SJCRH30 (cell line): ENCODE measurements at regions not wholly inside any gene's neighbourhood (a gene's known extent, or its start where the extent isn't known, plus 50 kb on each side); places are given as distances from the start of the nearest gene placed in this dataset.

ENCODE experiments used
- DNase-seq, 2 experiments: peaks; one replicate each; pipeline ENCODE4 v3.0.0-alpha.2; 2015 to 2020
- H3K27ac ChIP-seq: fragments of 250-450 bp; sonication (Bioruptor Pico); 2 replicates; pipeline ENCODE4 v1.5.1; 2020; ENCODE audit warnings: mild to moderate bottlenecking, moderate library complexity
- H3K27me3 ChIP-seq: fragments of 250-450 bp; sonication (Bioruptor Pico); 2 replicates; pipeline ENCODE4 v1.5.1; 2020; ENCODE audit warnings: mild to moderate bottlenecking, moderate library complexity
- H3K36me3 ChIP-seq: fragments of 250-450 bp; sonication (Bioruptor Pico); 2 replicates; pipeline ENCODE4 v1.5.1; 2020; ENCODE audit warnings: mild to moderate bottlenecking, moderate library complexity
- H3K4me1 ChIP-seq: fragments of 250-450 bp; sonication (Bioruptor Pico); 2 replicates; pipeline ENCODE4 v1.5.1; 2020; ENCODE audit warnings: mild to moderate bottlenecking, moderate library complexity
- H3K4me3 ChIP-seq: fragments of 250-450 bp; sonication (Bioruptor Pico); 2 replicates; pipeline ENCODE4 v1.5.1; 2020; ENCODE audit warnings: mild to moderate bottlenecking, moderate library complexity
- H3K9me3 ChIP-seq: fragments of 250-450 bp; sonication (Bioruptor Pico); replicated peaks from 2 replicates; pipeline ENCODE4 v1.5.1; 2020; ENCODE audit warnings: mild to moderate bottlenecking, moderate library complexity

GRCh38 chr6:62466607-62467006 lies 180.6 kb upstream of the KHDRBS2 start:
- H3K4me1 ChIP-seq, result no peaks in the 10 kb centered on the region
- H3K9me3 ChIP-seq, result no peaks in the 10 kb centered on the region
- no peaks in the 10 kb centered on the region for H3K27me3 ChIP-seq
- no peak overlapping the region for H3K4me3 ChIP-seq
- no peak for DNase-seq
- H3K27ac ChIP-seq, result no peak overlapping the region
- H3K36me3 ChIP-seq, result no peaks in the 10 kb centered on the region

GRCh38 chr6:62465206-62465605 lies 179.2 kb upstream of the KHDRBS2 start:
- no peak for DNase-seq
- no peaks in the 10 kb centered on the region for H3K4me1 ChIP-seq
- H3K36me3 ChIP-seq, result no peaks in the 10 kb centered on the region
- H3K27me3 ChIP-seq, result no peaks in the 10 kb centered on the region
- no peak overlapping the region for H3K4me3 ChIP-seq
- no peak overlapping the region for H3K27ac ChIP-seq
- H3K9me3 ChIP-seq, result no peaks in the 10 kb centered on the region

GRCh38 chr6:62452586-62452985 lies 166.6 kb upstream of the KHDRBS2 start:
- no peak for DNase-seq
- Histone ChIP-seq H3K4me3 (no peak overlapping the region), H3K4me1 (no peaks in the 10 kb centered on the region), H3K27ac (no peak overlapping the region), H3K36me3 (no peaks in the 10 kb centered on the region), H3K27me3 (no peaks in the 10 kb centered on the region), H3K9me3 (no peaks in the 10 kb centered on the region)

GRCh38 chr6:62446647-62447316 lies 160.8 kb upstream of the KHDRBS2 start:
- H3K36me3 ChIP-seq, result no peaks in the 10 kb centered on the region
- no peak for DNase-seq
- H3K27me3 ChIP-seq, result no peaks in the 10 kb centered on the region
- no peaks in the 10 kb centered on the region for H3K9me3 ChIP-seq
- no peaks in the 10 kb centered on the region for H3K4me1 ChIP-seq
- H3K27ac ChIP-seq, result no peak overlapping the region
- H3K4me3 ChIP-seq, result no peak overlapping the region

- no peak for DNase-seq
- H3K9me3 ChIP-seq, result no peaks in the 10 kb centered on the region
- H3K4me1 ChIP-seq, result no peaks in the 10 kb centered on the region
Observed at GRCh38 chr6:62445521-62445920, 159.5 kb upstream of the KHDRBS2 start.

GRCh38 chr6:62441182-62441581 lies 155.2 kb upstream of the KHDRBS2 start:
- no peak overlapping the region for H3K4me3 ChIP-seq
- H3K4me1 ChIP-seq, result no peaks in the 10 kb centered on the region
- no peaks in the 10 kb centered on the region for H3K27me3 ChIP-seq
- no peaks in the 10 kb centered on the region for H3K9me3 ChIP-seq
- no peak for DNase-seq
- H3K36me3 ChIP-seq, result no peaks in the 10 kb centered on the region
- no peak overlapping the region for H3K27ac ChIP-seq

More at GRCh38 chr6:62445521-62445920, 159.5 kb upstream of the KHDRBS2 start:
- no peaks in the 10 kb centered on the region for H3K36me3 ChIP-seq
- no peak overlapping the region for H3K4me3 ChIP-seq
- no peak overlapping the region for H3K27ac ChIP-seq
- H3K27me3 ChIP-seq, result no peaks in the 10 kb centered on the region

GRCh38 chr6:62429781-62430180 lies 143.8 kb upstream of the KHDRBS2 start:
- H3K4me3 ChIP-seq, result no peak overlapping the region
- H3K27ac ChIP-seq, result no peak overlapping the region
- H3K4me1 ChIP-seq, result no peaks in the 10 kb centered on the region
- H3K36me3 ChIP-seq, result no peaks in the 10 kb centered on the region
- no peak for DNase-seq
- no peaks in the 10 kb centered on the region for H3K9me3 ChIP-seq
- no peaks in the 10 kb centered on the region for H3K27me3 ChIP-seq

GRCh38 chr6:62400521-62401259 lies 114.7 kb upstream of the KHDRBS2 start:
- no peaks in the 10 kb centered on the region for H3K9me3 ChIP-seq
- DNase-seq, result no peak
- no peaks in the 10 kb centered on the region for H3K36me3 ChIP-seq
- H3K27ac ChIP-seq, result no peak overlapping the region
- H3K4me1 ChIP-seq, result no peaks in the 10 kb centered on the region
- no peak overlapping the region for H3K4me3 ChIP-seq
- H3K27me3 ChIP-seq, result no peaks in the 10 kb centered on the region

GRCh38 chr6:62393608-62394007 lies 107.6 kb upstream of the KHDRBS2 start:
- DNase-seq, result no peak
- Histone ChIP-seq H3K36me3 (no peaks in the 10 kb centered on the region), H3K9me3 (no peaks in the 10 kb centered on the region), H3K4me1 (no peaks in the 10 kb centered on the region), H3K27me3 (no peaks in the 10 kb centered on the region), H3K4me3 (no peak overlapping the region), H3K27ac (no peak overlapping the region)

GRCh38 chr6:62392291-62392690 lies 106.3 kb upstream of the KHDRBS2 start:
- Histone ChIP-seq H3K36me3 (no peaks in the 10 kb centered on the region), H3K27me3 (no peaks in the 10 kb centered on the region)
- no peak for DNase-seq

GRCh38 chr6:62391358-62391757 lies 105.3 kb upstream of the KHDRBS2 start:
- no peak overlapping the region for H3K27ac ChIP-seq
- no peak for DNase-seq

More at GRCh38 chr6:62392291-62392690, 106.3 kb upstream of the KHDRBS2 start:
- H3K4me3 ChIP-seq, result no peak overlapping the region
- H3K9me3 ChIP-seq, result no peaks in the 10 kb centered on the region
- no peak overlapping the region for H3K27ac ChIP-seq
- no peaks in the 10 kb centered on the region for H3K4me1 ChIP-seq

GRCh38 chr6:62390401-62390800 lies 104.4 kb upstream of the KHDRBS2 start:
- no peaks in the 10 kb centered on the region for H3K9me3 ChIP-seq
- no peaks in the 10 kb centered on the region for H3K4me1 ChIP-seq
- H3K27ac ChIP-seq, result no peak overlapping the region
- no peak overlapping the region for H3K4me3 ChIP-seq
- H3K36me3 ChIP-seq, result no peaks in the 10 kb centered on the region
- H3K27me3 ChIP-seq, result no peaks in the 10 kb centered on the region
- DNase-seq, result no peak

More at GRCh38 chr6:62391358-62391757, 105.3 kb upstream of the KHDRBS2 start:
- Histone ChIP-seq H3K4me3 (no peak overlapping the region), H3K9me3 (no peaks in the 10 kb centered on the region), H3K27me3 (no peaks in the 10 kb centered on the region), H3K4me1 (no peaks in the 10 kb centered on the region), H3K36me3 (no peaks in the 10 kb centered on the region)

- H3K36me3 ChIP-seq, result no peaks in the 10 kb centered on the region
- no peaks in the 10 kb centered on the region for H3K9me3 ChIP-seq
- no peak for DNase-seq
- no peak overlapping the region for H3K27ac ChIP-seq
- H3K27me3 ChIP-seq, result no peaks in the 10 kb centered on the region
- no peak overlapping the region for H3K4me3 ChIP-seq
- H3K4me1 ChIP-seq, result no peaks in the 10 kb centered on the region
Observed at GRCh38 chr6:62371453-62372210, 85.6 kb upstream of the KHDRBS2 start.

GRCh38 chr6:62367601-62368000 lies 81.6 kb upstream of the KHDRBS2 start:
- no peak overlapping the region for H3K27ac ChIP-seq
- no peaks in the 10 kb centered on the region for H3K4me1 ChIP-seq
- no peak for DNase-seq
- no peak overlapping the region for H3K4me3 ChIP-seq
- H3K36me3 ChIP-seq, result no peaks in the 10 kb centered on the region
- no peaks in the 10 kb centered on the region for H3K9me3 ChIP-seq
- no peaks in the 10 kb centered on the region for H3K27me3 ChIP-seq

- H3K36me3 ChIP-seq, result no peaks in the 10 kb centered on the region
- no peaks in the 10 kb centered on the region for H3K9me3 ChIP-seq
- H3K27me3 ChIP-seq, result no peaks in the 10 kb centered on the region
- H3K4me1 ChIP-seq, result no peaks in the 10 kb centered on the region
- H3K4me3 ChIP-seq, result no peak overlapping the region
- H3K27ac ChIP-seq, result no peak overlapping the region
- DNase-seq, result no peak
Observed at GRCh38 chr6:62362097-62362496, 76.1 kb upstream of the KHDRBS2 start.
